AG20443 (cell line): ENCODE measurements at regions not wholly inside any gene's neighbourhood (a gene's known extent, or its start where the extent isn't known, plus 50 kb on each side); places are given as distances from the start of the nearest gene placed in this dataset.
A peak's percentile ranks its signal among the peaks of the same experiment; 100 is the strongest.

ENCODE experiments used
- DNase-seq: peaks from one replicate; pipeline ENCODE4 v3.0.0; 2012; ENCODE audit warnings: low spot score, mixed read lengths

GRCh38 chr19:29323440-29324290 is 110.7 kb upstream of the UQCRFS1 start:
- DNase-seq, result no peak

- no peak for DNase-seq
Observed at GRCh38 chr19:29324291-29324680, 111.3 kb upstream of the UQCRFS1 start.

GRCh38 chr19:29324717-29325116 is 111.8 kb upstream of the UQCRFS1 start:
- no peak for DNase-seq

- no peak for DNase-seq
Observed at GRCh38 chr19:29325241-29325975, 112.5 kb upstream of the UQCRFS1 start.

GRCh38 chr19:29326351-29326750 is 113.4 kb upstream of the UQCRFS1 start:
- DNase-seq, result peak; percentile 33

GRCh38 chr19:29326849-29327840 is 114.2 kb upstream of the UQCRFS1 start:
- no peak for DNase-seq

GRCh38 chr19:29328586-29328985 is 115.6 kb upstream of the UQCRFS1 start:
- DNase-seq, result no peak

- DNase-seq, result peak; percentile 2
Observed at GRCh38 chr19:29329460-29330134, 116.6 kb upstream of the UQCRFS1 start.

- DNase-seq, result no peak
Observed at GRCh38 chr19:29336425-29336824, 123.5 kb upstream of the UQCRFS1 start.

GRCh38 chr19:29337029-29337428 is 124.1 kb upstream of the UQCRFS1 start:
- peak; percentile 2 for DNase-seq

- DNase-seq, result no peak
Observed at GRCh38 chr19:29338480-29338879, 125.5 kb upstream of the UQCRFS1 start.

- no peak for DNase-seq
Observed at GRCh38 chr19:29342721-29343120, 129.8 kb upstream of the UQCRFS1 start.

GRCh38 chr19:29364224-29364726 is 151.3 kb upstream of the UQCRFS1 start:
- DNase-seq, result no peak

- no peak for DNase-seq
Observed at GRCh38 chr19:29364999-29365398, 152.0 kb upstream of the UQCRFS1 start.

GRCh38 chr19:29365836-29366417 is 153.0 kb upstream of the UQCRFS1 start:
- peak; percentile 2 for DNase-seq

- DNase-seq, result no peak
Observed at GRCh38 chr19:29366757-29367156, 153.8 kb upstream of the UQCRFS1 start.

- peak; percentile 5 for DNase-seq
Observed at GRCh38 chr19:29367791-29368222, 154.9 kb upstream of the UQCRFS1 start.

GRCh38 chr19:29370276-29370675 is 155.5 kb upstream of the VSTM2B start:
- DNase-seq, result no peak

GRCh38 chr19:29371251-29372090 is 154.3 kb upstream of the VSTM2B start:
- DNase-seq, result peak; percentile 7

- DNase-seq, result no peak
Observed at GRCh38 chr19:29372091-29372415, 153.7 kb upstream of the VSTM2B start.
